Naive B cell (primary cell): ENCODE measurements at regions not wholly inside any gene's neighbourhood (a gene's known extent, or its start where the extent isn't known, plus 50 kb on each side); places are given as distances from the start of the nearest gene placed in this dataset.
A peak's percentile ranks its signal among the peaks of the same experiment; 100 is the strongest.

Source experiments
- ATAC-seq, 2 donors: fragments of 150-1000 bp; cut with Tn5 transposase; 2 replicates each; pipeline ENCODE4 v1.10.0; 2021; ENCODE audit warnings: low read depth in 2 of 2, mild to moderate bottlenecking in 2 of 2, moderate library complexity in 2 of 2
- DNase-seq: peaks from one replicate; pipeline ENCODE4 v3.0.0; 2022
- H3K27ac Mint-ChIP-seq, 6 donors: one replicate each; pipeline ENCODE4 v1.8.0; 2020 to 2022; ENCODE audit warnings: mild to moderate bottlenecking in 6 of 6, mixed read lengths in 6 of 6, moderate library complexity in 5 of 6, inconsistent platforms in 2 of 6
- H3K27me3 Mint-ChIP-seq, 3 donors: one replicate each; pipeline ENCODE4 v1.8.0; 2021 to 2022; ENCODE audit warnings: mixed read lengths in 3 of 3, mild to moderate bottlenecking in 1 of 3
- H3K36me3 Mint-ChIP-seq, 2 donors: one replicate each; pipeline ENCODE4 v1.8.0; 2020 to 2022; ENCODE audit warnings: mixed read lengths in 2 of 2, inconsistent platforms in 1 of 2, mild to moderate bottlenecking in 1 of 2
- H3K4me1 Mint-ChIP-seq, 3 donors: one replicate each; pipeline ENCODE4 v1.8.0; 2020 to 2022; ENCODE audit warnings: mixed read lengths in 3 of 3, inconsistent platforms in 1 of 3, mild to moderate bottlenecking in 1 of 3, moderate library complexity in 1 of 3
- H3K4me3 Mint-ChIP-seq, 8 donors: one replicate each; pipeline ENCODE4 v1.8.0; 2020 to 2022; ENCODE audit warnings: mild to moderate bottlenecking in 8 of 8, mixed read lengths in 8 of 8, moderate library complexity in 8 of 8, inconsistent platforms in 2 of 8
- H3K9me3 Mint-ChIP-seq, 7 donors: one replicate each; pipeline ENCODE4 v1.8.0; 2020 to 2022; ENCODE audit warnings: mixed read lengths in 7 of 7, mild to moderate bottlenecking in 5 of 7, inconsistent platforms in 2 of 7, moderate library complexity in 1 of 7

DNA sequence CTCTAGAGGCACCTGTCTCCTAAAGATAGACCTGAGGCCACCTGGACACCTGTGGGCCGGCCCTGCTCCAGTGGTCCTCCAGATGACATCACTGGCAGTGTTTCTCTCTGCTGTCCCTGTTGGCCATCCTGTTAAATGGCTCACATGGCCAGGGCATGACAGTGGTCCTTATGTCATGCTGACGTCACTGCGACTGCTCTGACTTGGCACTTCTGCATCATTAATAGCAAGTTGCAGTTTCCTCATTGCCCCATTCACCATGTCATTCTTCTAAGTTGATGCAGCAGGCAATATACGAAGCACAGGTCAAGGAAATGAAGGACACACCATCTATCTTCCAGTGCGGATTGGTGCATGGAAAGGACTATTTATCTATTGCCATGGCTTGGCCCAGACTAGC, 1468.5 kb upstream of the TMEM132C start:
- no peak for DNase-seq
- Mint-ChIP-seq H3K4me3 (no peak overlapping the region), H3K27me3 (no peaks in the 10 kb centered on the region), H3K9me3 (peaks cover 0 to 5% (median 0%) of the 10 kb centered on the region in 7 donors), H3K27ac (no peak overlapping the region), H3K4me1 (no peaks in the 10 kb centered on the region), H3K36me3 (no peaks in the 10 kb centered on the region)
- no peak for ATAC-seq

DNA sequence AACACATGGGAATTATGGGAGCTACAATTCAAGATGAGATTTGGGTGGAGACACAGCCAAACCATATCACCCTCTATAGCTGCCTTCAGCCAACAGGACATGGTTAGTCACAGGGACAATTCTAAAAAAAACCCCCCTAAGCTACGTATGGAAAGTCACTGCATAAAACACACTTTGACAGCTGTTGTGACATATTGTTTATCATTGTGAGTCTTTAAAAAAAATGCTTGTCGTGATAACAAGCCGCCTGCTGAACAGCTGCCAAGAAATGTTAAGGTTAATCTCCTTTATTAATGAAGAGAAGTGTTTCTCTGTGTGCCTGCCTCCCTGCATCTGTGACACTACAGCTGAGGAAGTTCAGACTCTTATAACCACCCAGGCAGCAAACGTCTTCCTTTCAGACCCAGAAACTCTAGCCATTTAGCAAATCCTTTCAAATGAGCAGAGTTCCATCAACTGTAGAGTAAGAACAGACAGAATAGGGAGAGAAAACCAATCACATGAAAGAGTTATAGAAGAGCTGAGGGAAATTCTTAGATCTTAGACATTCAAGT, 1459.6 kb upstream of the TMEM132C start:
- no peaks in the 10 kb centered on the region for H3K4me1 Mint-ChIP-seq
- ATAC-seq, result no peak
- no peaks in the 10 kb centered on the region for H3K36me3 Mint-ChIP-seq
- no peaks in the 10 kb centered on the region for H3K27me3 Mint-ChIP-seq
- H3K4me3 Mint-ChIP-seq, result no peak overlapping the region
- DNase-seq, result no peak
- H3K9me3 Mint-ChIP-seq, result peaks cover 0 to 9% (median 0%) of the 10 kb centered on the region in 7 donors
- H3K27ac Mint-ChIP-seq, result no peak overlapping the region

- no peaks in the 10 kb centered on the region for H3K36me3 Mint-ChIP-seq
- DNase-seq (no peak), ATAC-seq (no peak)
- no peaks in the 10 kb centered on the region for H3K27me3 Mint-ChIP-seq
- no peaks in the 10 kb centered on the region for H3K4me1 Mint-ChIP-seq
- peaks cover 0 to 14% (median 2%) of the 10 kb centered on the region in 7 donors for H3K9me3 Mint-ChIP-seq
- H3K27ac Mint-ChIP-seq, result no peak overlapping the region
- H3K4me3 Mint-ChIP-seq, result no peak overlapping the region
Observed at GRCh38 chr12:126811391-126811790, 1455.6 kb upstream of the TMEM132C start.

DNA sequence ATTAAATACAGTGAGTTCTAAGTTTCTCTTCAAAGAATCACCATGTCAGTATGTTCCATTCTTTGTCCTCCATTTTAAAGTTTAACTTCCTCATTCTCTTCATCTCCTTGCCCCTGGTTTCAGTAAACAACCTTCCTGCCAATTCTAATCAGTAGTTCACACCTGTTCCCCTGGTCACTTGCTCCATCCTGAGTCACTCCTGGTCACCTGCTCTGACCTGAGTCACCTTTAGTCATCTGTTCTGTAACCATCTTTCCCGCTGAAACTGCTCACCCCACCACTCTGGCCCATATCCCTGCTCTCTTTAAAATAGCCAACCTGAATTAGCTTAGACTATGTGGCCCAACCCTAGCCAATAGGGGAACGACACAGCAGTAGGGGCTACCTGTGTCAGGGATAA, 1447.4 kb upstream of the TMEM132C start:
- DNase-seq (no peak), ATAC-seq (no peak)
- Mint-ChIP-seq H3K4me3 (peak overlapping the region in 1 of 8 donors; percentile 43), H3K9me3 (peaks cover 11 to 22% (median 13%) of the 10 kb centered on the region in 7 donors), H3K27me3 (no peaks in the 10 kb centered on the region), H3K4me1 (no peaks in the 10 kb centered on the region), H3K36me3 (peaks cover 0 to 8% of the 10 kb centered on the region in 2 donors), H3K27ac (no peak overlapping the region)

- Mint-ChIP-seq H3K27ac (no peak overlapping the region), H3K9me3 (peaks cover 3 to 36% (median 17%) of the 10 kb centered on the region in 7 donors), H3K4me1 (peaks cover 0 to 4% (median 0%) of the 10 kb centered on the region in 3 donors), H3K27me3 (peaks cover 8 to 16% (median 9%) of the 10 kb centered on the region in 3 donors), H3K36me3 (peaks cover 0 to 8% of the 10 kb centered on the region in 2 donors), H3K4me3 (no peak overlapping the region)
- ATAC-seq, result no peak
- DNase-seq, result no peak
Observed at GRCh38 chr12:126830778-126831680, 1435.9 kb upstream of the TMEM132C start.

GRCh38 chr12:126837697-126838096, 1429.3 kb upstream of the TMEM132C start:
- no peak overlapping the region for H3K4me3 Mint-ChIP-seq
- ATAC-seq, result no peak
- no peak overlapping the region for H3K27ac Mint-ChIP-seq
- no peak for DNase-seq
- H3K27me3 Mint-ChIP-seq, result peaks cover 0 to 4% (median 3%) of the 10 kb centered on the region in 3 donors
- peaks cover 0 to 13% of the 10 kb centered on the region in 2 donors for H3K36me3 Mint-ChIP-seq
- no peaks in the 10 kb centered on the region for H3K4me1 Mint-ChIP-seq
- peaks cover 6 to 49% (median 30%) of the 10 kb centered on the region in 7 donors for H3K9me3 Mint-ChIP-seq

DNA sequence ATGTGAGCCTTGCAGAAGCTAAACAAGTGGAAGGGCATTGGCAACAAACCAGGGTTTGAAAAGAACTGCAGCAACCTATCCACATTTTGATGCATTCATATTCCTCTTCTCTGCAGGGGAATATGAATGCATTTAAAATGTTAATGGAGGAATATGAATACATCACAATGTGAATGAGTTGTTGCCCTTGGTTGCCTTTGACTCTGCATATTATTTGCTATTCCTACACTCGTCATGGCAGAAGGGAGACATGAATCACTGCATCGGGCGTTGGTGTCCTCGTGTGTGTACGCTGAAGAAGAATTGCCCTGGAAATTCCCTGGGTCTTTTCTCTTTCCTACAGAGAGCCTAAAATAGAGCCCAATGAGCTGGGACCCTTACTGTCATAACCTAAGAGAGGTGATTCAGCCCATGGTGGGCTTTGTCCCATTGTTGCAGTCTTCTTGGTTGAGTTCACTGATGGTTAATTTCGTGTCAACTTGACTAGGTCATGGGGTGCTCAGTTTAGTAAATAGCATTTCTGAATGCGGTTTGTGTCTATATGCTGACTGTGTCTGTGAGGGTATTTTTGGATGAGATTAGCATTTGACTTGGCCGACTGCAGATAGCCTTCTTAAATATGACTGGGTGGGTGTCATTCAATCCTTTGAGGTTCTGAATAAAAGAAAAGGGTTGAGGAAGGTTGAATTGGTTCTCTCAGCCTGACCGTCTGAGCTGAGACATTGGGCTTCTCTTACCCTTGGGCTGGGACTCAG, 1422.9 kb upstream of the TMEM132C start:
- ATAC-seq, result no peak
- Mint-ChIP-seq H3K9me3 (peaks cover 0 to 9% (median 3%) of the 10 kb centered on the region in 7 donors), H3K36me3 (no peaks in the 10 kb centered on the region), H3K27me3 (no peaks in the 10 kb centered on the region), H3K27ac (no peak overlapping the region), H3K4me3 (no peak overlapping the region), H3K4me1 (no peaks in the 10 kb centered on the region)
- DNase-seq, result no peak

DNA sequence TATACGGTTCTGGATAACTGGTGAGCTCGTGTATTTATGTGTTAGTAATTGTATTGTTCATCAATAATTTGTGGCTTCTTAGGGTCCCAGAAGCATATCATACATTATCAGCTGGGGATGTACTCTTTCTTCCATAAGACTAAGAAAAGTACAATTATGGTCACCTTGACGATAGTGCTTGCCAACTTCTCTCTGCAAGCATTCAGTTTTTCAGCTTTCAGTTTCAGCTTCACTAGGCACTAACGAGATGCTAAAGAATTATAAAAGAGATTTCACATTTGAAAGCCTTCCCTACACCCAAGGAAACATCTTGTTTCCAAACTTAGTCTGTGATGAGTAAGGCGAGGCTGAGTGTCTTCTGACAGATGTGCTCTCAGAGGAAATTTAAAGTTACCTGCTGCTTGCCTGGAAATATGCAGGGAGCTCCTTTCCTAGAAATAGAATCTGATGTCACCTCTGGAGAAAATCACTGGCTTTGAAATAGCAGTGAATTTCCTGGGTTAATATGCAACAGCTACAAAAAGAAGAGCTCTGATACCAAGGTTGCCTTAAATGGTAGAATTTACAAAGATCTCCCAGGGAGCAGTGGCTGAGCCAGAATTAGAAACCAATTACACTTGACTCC, 1419.9 kb upstream of the TMEM132C start:
- H3K27me3 Mint-ChIP-seq, result no peaks in the 10 kb centered on the region
- H3K9me3 Mint-ChIP-seq, result peaks cover 0 to 6% (median 0%) of the 10 kb centered on the region in 7 donors
- no peak overlapping the region for H3K4me3 Mint-ChIP-seq
- H3K36me3 Mint-ChIP-seq, result no peaks in the 10 kb centered on the region
- H3K27ac Mint-ChIP-seq, result no peak overlapping the region
- DNase-seq, result no peak
- H3K4me1 Mint-ChIP-seq, result no peaks in the 10 kb centered on the region
- no peak for ATAC-seq

GRCh38 chr12:126855768-126856167, 1411.2 kb upstream of the TMEM132C start:
- Mint-ChIP-seq H3K36me3 (no peaks in the 10 kb centered on the region), H3K4me1 (no peaks in the 10 kb centered on the region)

DNA sequence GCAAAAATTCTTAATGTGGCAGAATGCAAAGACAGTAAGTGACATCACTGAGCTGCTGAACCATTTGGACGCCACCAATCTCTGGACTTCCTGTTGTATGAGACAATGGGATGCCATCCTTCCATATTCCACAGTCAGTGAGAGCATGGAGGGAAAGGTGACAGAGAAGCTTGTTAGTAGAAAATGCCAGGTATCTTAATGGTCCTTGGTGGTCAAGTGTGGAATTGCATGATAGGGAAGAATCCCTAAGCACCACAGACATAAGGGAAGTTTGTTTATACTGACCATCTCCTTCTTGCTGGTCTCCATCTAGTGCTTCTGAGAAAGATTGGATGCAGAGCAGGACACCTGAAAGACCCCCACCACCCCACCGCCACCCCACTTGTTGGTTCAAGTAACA, 1410.0 kb upstream of the TMEM132C start:
- Mint-ChIP-seq H3K4me3 (no peak overlapping the region), H3K36me3 (no peaks in the 10 kb centered on the region), H3K27ac (no peak overlapping the region), H3K27me3 (peaks cover 0 to 4% (median 0%) of the 10 kb centered on the region in 3 donors), H3K4me1 (no peaks in the 10 kb centered on the region), H3K9me3 (peaks cover 0 to 2% (median 0%) of the 10 kb centered on the region in 7 donors)
- DNase-seq (no peak), ATAC-seq (no peak)

More at GRCh38 chr12:126855768-126856167, 1411.2 kb upstream of the TMEM132C start:
- Mint-ChIP-seq H3K27ac (no peak overlapping the region), H3K27me3 (peaks cover 0 to 4% (median 0%) of the 10 kb centered on the region in 3 donors), H3K4me3 (no peak overlapping the region), H3K9me3 (peaks cover 0 to 2% (median 0%) of the 10 kb centered on the region in 7 donors)
- ATAC-seq, result no peak
- no peak for DNase-seq

- no peak overlapping the region for H3K27ac Mint-ChIP-seq
- H3K36me3 Mint-ChIP-seq, result no peaks in the 10 kb centered on the region
- H3K9me3 Mint-ChIP-seq, result peaks cover 0 to 6% (median 0%) of the 10 kb centered on the region in 7 donors
- H3K4me3 Mint-ChIP-seq, result no peak overlapping the region
- DNase-seq (no peak), ATAC-seq (no peak)
- H3K27me3 Mint-ChIP-seq, result no peaks in the 10 kb centered on the region
- H3K4me1 Mint-ChIP-seq, result no peaks in the 10 kb centered on the region
Observed at GRCh38 chr12:126858560-126858959, 1408.4 kb upstream of the TMEM132C start.

GRCh38 chr12:126860210-126860609, 1406.8 kb upstream of the TMEM132C start:
- Mint-ChIP-seq H3K4me1 (no peaks in the 10 kb centered on the region), H3K9me3 (peaks cover 0 to 12% (median 0%) of the 10 kb centered on the region in 7 donors), H3K27ac (no peak overlapping the region), H3K4me3 (no peak overlapping the region), H3K27me3 (no peaks in the 10 kb centered on the region), H3K36me3 (no peaks in the 10 kb centered on the region)
- ATAC-seq (no peak), DNase-seq (no peak)

GRCh38 chr12:126862500-126862899, 1404.5 kb upstream of the TMEM132C start:
- H3K4me3 Mint-ChIP-seq, result no peak overlapping the region
- H3K9me3 Mint-ChIP-seq, result peaks cover 0 to 13% (median 2%) of the 10 kb centered on the region in 7 donors
- no peak for ATAC-seq
- no peak overlapping the region for H3K27ac Mint-ChIP-seq
- no peak for DNase-seq
- H3K36me3 Mint-ChIP-seq, result no peaks in the 10 kb centered on the region
- H3K27me3 Mint-ChIP-seq, result no peaks in the 10 kb centered on the region
- no peaks in the 10 kb centered on the region for H3K4me1 Mint-ChIP-seq
